ENCODE measurements at regions not wholly inside any gene's neighbourhood (a gene's known extent, or its start where the extent isn't known, plus 50 kb on each side); places are given as distances from the start of the nearest gene placed in this dataset.
"Not testable (repeated sequence)": the region's sequence is repeated elsewhere in the genome, so short reads cannot be mapped to it uniquely, and the experiment has no call there.

GRCh38 chr12:127480775-127481314 is 786.1 kb upstream of the TMEM132C start:
- DNase-seq: no peak

- no peak for DNase-seq
These were observed 784.0 kb upstream of the TMEM132C start for GRCh38 chr12:127482950-127483349.

GRCh38 chr12:127485528-127485927 is 781.4 kb upstream of the TMEM132C start:
- DNase-seq: no peak

- no peak for DNase-seq
These were observed 779.9 kb upstream of the TMEM132C start for GRCh38 chr12:127487031-127487430.

GRCh38 chr12:127489061-127489460 is 777.9 kb upstream of the TMEM132C start:
- no peak for DNase-seq

- DNase-seq: no peak
These were observed 771.7 kb upstream of the TMEM132C start for GRCh38 chr12:127494961-127495915.

- no peak for DNase-seq
These were observed 770.7 kb upstream of the TMEM132C start for GRCh38 chr12:127496255-127496654.

GRCh38 chr12:127500512-127501035 is 766.4 kb upstream of the TMEM132C start:
- DNase-seq: no peak

GRCh38 chr12:127501916-127502315 is 765.1 kb upstream of the TMEM132C start:
- no peak for DNase-seq

- DNase-seq: no peak
These were observed 763.7 kb upstream of the TMEM132C start for GRCh38 chr12:127503246-127503645.

GRCh38 chr12:127503996-127504395 is 763.0 kb upstream of the TMEM132C start:
- not testable (repeated sequence) for DNase-seq

GRCh38 chr12:127504874-127505273 is 762.1 kb upstream of the TMEM132C start:
- no peak for DNase-seq

GRCh38 chr12:127507341-127507740 is 759.6 kb upstream of the TMEM132C start:
- DNase-seq: no peak

GRCh38 chr12:127509066-127509778 is 757.7 kb upstream of the TMEM132C start:
- no peak for DNase-seq

GRCh38 chr12:127515941-127516340 is 751.0 kb upstream of the TMEM132C start:
- no peak for DNase-seq

GRCh38 chr12:127516467-127516866 is 750.5 kb upstream of the TMEM132C start:
- DNase-seq: no peak

GRCh38 chr12:127519779-127520178 is 747.2 kb upstream of the TMEM132C start:
- DNase-seq: no peak

- no peak for DNase-seq
These were observed 740.0 kb upstream of the TMEM132C start for GRCh38 chr12:127526925-127527324.

GRCh38 chr12:127528551-127528950 is 738.4 kb upstream of the TMEM132C start:
- DNase-seq: no peak

- DNase-seq: no peak
These were observed 735.4 kb upstream of the TMEM132C start for GRCh38 chr12:127531542-127531941.

GRCh38 chr12:127533353-127533752 is 733.6 kb upstream of the TMEM132C start:
- DNase-seq: no peak

- DNase-seq: no peak
These were observed 730.0 kb upstream of the TMEM132C start for GRCh38 chr12:127536833-127537428.

GRCh38 chr12:127538316-127538715 is 728.7 kb upstream of the TMEM132C start:
- DNase-seq: no peak

All from CD4-positive, alpha-beta T cell treated with Interleukin-17A for 1 hour (primary cell).